ENCODE measurements at regions not wholly inside any gene's neighbourhood (a gene's known extent, or its start where the extent isn't known, plus 50 kb on each side); places are given as distances from the start of the nearest gene placed in this dataset.
A peak's percentile ranks its signal among the peaks of the same experiment; 100 is the strongest.
"Not testable (repeated sequence)": the region's sequence is repeated elsewhere in the genome, so short reads cannot be mapped to it uniquely, and the experiment has no call there.

DNA sequence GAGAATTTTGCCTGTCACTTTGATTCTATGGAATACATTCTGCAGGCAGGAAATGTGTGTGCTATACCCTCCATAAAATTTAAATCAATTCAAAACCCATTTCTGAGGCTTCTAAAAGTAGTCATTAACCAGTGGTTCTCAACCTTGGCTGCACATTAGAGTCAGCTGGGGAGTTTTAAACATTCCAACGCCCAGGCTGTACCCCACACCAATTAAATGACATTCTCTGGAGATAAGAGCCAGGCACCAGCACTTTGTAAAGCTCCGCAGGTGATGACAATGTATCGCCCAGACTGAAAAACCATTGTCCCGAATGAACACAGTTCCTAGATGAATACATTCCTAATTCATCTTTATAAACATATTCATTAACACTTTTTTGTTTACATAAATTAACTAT, 110.6 kb upstream of the MB21D2 start:
- TF ChIP-seq, protein P1, sequence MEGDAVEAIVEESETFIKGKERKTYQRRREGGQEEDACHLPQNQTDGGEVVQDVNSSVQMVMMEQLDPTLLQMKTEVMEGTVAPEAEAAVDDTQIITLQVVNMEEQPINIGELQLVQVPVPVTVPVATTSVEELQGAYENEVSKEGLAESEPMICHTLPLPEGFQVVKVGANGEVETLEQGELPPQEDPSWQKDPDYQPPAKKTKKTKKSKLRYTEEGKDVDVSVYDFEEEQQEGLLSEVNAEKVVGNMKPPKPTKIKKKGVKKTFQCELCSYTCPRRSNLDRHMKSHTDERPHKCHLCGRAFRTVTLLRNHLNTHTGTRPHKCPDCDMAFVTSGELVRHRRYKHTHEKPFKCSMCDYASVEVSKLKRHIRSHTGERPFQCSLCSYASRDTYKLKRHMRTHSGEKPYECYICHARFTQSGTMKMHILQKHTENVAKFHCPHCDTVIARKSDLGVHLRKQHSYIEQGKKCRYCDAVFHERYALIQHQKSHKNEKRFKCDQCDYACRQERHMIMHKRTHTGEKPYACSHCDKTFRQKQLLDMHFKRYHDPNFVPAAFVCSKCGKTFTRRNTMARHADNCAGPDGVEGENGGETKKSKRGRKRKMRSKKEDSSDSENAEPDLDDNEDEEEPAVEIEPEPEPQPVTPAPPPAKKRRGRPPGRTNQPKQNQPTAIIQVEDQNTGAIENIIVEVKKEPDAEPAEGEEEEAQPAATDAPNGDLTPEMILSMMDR (IDR thresholded peaks at IDR 0.05; ENCODE audit: low read depth, low read length), result no peak
- in situ Hi-C loops (cut with HindIII; ENCODE audit: low sequenced_read_pairs), result no loop called here
- no peak for DNase-seq (ENCODE audit: low read depth, low spot score)
- H3K4me3 ChIP-seq (ENCODE audit: low read depth, low read length), result no peak overlapping the region

DNA sequence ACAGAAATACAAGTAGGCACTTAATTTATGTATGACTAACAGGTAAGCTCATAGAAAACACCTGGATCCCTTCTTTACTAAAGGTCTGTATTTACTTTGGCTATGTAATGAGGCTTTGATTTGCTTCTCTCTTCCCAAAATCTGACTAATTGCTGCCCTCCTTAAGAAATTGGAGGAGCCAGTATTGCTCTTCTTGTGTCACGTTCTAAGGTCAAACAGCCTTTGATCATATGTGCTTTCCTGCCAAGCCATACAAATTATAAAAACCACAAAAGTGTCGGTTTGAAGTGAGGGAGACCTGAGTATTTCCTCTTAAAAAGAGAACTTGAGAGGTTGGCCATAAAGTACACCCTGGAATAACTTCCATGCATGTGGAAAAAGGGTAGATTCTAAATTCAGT, 112.1 kb upstream of the MB21D2 start:
- DNase-seq (ENCODE audit: low read depth, low spot score), result peak; percentile 14
- TF ChIP-seq, protein P1 (IDR thresholded peaks at IDR 0.05; ENCODE audit: low read depth, low read length), result no peak
- no peak overlapping the region for H3K4me3 ChIP-seq (ENCODE audit: low read depth, low read length)
- in situ Hi-C loops (cut with HindIII; ENCODE audit: low sequenced_read_pairs), result no loop called here

DNA sequence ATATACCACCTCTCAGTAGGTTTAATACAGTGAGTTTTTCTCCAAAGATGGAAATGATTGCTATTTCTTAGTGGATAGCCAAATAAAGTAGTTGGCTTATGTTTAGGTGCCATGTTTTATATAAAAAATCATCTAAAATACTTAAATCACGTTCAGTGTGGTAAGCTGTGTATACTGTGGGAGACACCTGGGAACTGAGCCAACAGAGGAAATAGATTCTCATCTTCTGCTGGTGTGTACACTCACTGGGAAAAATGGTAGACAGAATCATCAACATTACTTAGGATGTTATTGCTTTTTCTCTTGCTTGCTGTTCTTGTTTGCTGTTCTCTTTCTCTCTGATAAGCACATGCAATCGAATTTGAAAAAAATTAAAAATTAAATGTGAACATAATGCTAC, 112.6 kb upstream of the MB21D2 start:
- DNase-seq (ENCODE audit: low read depth, low spot score), result peak; percentile 40
- H3K4me3 ChIP-seq (ENCODE audit: low read depth, low read length), result no peak overlapping the region
- in situ Hi-C loops (cut with HindIII; ENCODE audit: low sequenced_read_pairs), result no loop called here
- TF ChIP-seq, protein P1 (IDR thresholded peaks at IDR 0.05; ENCODE audit: low read depth, low read length), result no peak

DNA sequence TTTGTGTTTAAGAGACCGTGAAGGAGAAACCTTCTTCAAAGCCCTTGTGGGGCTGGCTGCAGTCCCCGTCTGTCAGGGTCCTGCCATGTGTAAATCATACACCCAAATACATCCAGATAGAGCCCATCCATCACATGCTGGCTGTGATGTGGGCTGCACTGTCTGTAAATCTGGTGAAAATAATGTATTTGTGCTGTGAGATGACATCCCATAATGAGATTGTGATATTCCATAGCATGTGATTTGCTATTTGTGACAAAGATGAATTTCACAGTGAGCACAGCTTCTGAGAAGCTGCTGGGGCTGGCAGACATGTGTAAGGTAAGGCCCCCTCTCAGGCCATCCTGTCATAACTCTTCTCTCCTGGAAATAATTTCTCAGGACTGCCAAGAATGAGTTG, 114.3 kb upstream of the MB21D2 start:
- in situ Hi-C loops (cut with HindIII; ENCODE audit: low sequenced_read_pairs), result no loop called here

DNA sequence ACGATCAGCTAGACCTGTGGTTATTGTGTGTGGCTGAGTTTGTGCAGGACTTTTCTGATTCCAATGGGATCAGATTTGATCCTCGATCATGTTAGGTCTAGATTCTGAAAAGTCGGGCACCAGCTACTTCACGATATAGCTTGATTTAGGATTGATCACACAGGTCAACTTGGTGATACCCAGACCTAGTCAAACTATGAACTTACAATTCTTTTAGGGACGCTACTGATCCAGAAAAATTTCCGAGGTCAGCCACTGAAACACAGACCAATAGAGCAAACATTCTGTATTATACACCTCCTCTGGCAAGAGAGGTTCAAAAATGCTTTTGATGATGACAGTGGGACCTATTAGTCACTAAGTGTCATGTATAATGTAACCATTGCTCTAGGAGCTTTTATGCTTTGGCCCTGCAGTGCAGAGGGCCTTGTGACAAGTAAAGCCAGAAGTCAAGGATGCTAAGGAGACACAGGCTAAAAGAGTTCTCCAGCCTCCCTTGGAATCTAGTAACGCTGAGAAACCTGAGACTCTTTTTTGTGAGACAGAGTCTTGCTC, 115.6 kb upstream of the MB21D2 start:
- TF ChIP-seq, protein P1 (IDR thresholded peaks at IDR 0.05; ENCODE audit: low read depth, low read length), result no peak
- no peak for DNase-seq (ENCODE audit: low read depth, low spot score)

More for the DNA sequence above, 114.3 kb upstream of the MB21D2 start:
- no peak for DNase-seq (ENCODE audit: low read depth, low spot score)
- no peak overlapping the region for H3K4me3 ChIP-seq (ENCODE audit: low read depth, low read length)
- TF ChIP-seq, protein P1 (IDR thresholded peaks at IDR 0.05; ENCODE audit: low read depth, low read length), result no peak

DNA sequence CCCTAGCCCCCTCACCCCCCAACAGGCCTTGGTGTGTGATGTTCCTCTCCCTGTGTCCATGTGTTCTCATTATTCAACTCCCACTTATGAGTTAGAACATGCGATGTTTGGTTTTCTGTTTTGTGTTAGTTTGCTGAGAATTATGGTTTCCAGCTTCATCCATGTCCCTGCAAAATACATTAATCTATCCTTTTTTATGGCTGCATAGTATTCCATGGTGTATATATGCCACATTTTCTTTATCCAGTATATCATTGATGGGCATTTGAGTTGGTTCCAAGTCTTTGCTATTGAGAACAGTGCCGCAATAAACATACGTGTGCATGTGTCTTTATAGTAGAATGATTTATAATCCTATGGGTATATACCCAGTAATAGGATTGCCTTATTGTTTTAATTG, 120.2 kb upstream of the MB21D2 start:
- in situ Hi-C loops (cut with HindIII; ENCODE audit: low sequenced_read_pairs); DNase-seq (ENCODE audit: low read depth, low spot score); H3K4me3 ChIP-seq (ENCODE audit: low read depth, low read length): not testable (repeated sequence)

More for the DNA sequence above, 115.6 kb upstream of the MB21D2 start:
- in situ Hi-C loops (cut with HindIII; ENCODE audit: low sequenced_read_pairs), result no loop called here
- H3K4me3 ChIP-seq (ENCODE audit: low read depth, low read length), result no peak overlapping the region

DNA sequence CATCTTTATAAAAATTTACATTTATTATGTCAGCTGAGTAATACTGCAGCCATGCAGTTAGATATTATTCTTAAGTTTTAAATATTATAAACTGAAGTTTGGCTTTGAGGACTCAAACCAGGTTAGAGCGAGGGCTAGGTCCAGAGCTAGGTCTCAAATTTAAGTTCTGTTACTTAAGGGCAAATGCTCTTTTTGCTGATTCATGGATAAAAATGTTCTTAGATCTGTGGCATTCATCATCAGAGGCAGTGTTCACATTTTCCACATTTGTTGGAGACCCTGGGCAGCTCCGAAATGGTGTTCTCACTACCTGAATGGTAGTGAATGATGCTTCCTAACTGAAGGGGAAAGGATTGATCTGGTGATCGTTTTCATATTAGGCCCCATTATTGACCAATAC, 121.4 kb upstream of the MB21D2 start:
- TF ChIP-seq, protein P1 (IDR thresholded peaks at IDR 0.05; ENCODE audit: low read depth, low read length), result no peak
- in situ Hi-C loops (cut with HindIII; ENCODE audit: low sequenced_read_pairs), result no loop called here
- no peak overlapping the region for H3K4me3 ChIP-seq (ENCODE audit: low read depth, low read length)
- DNase-seq (ENCODE audit: low read depth, low spot score), result no peak
